ENCODE measurements at regions not wholly inside any gene's neighbourhood (a gene's known extent, or its start where the extent isn't known, plus 50 kb on each side); places are given as distances from the start of the nearest gene placed in this dataset.
"Not testable (repeated sequence)": the region's sequence is repeated elsewhere in the genome, so short reads cannot be mapped to it uniquely, and the experiment has no call there.

- no peak overlapping the region for H3K4me3 ChIP-seq (ENCODE audit: low read depth, low read length)
- no peak for DNase-seq (ENCODE audit: low read depth, low spot score)
- TF ChIP-seq CTCF (IDR thresholded peaks at IDR 0.05; ENCODE audit: insufficient read depth, low read length, missing control alignments): no peak
- ChIA-PET POLR2A (no interaction called here), CTCF (no interaction called here)
These were observed 646.6 kb downstream of the ANKRD50 start for GRCh38 chr4:124065936-124066335.

GRCh38 chr4:124066595-124066994 lies 645.9 kb downstream of the ANKRD50 start:
- no peak overlapping the region for H3K4me3 ChIP-seq (ENCODE audit: low read depth, low read length)
- no peak for TF ChIP-seq CTCF (IDR thresholded peaks at IDR 0.05; ENCODE audit: insufficient read depth, low read length, missing control alignments)
- ChIA-PET POLR2A (no interaction called here), CTCF (no interaction called here)
- DNase-seq (ENCODE audit: low read depth, low spot score): no peak

GRCh38 chr4:124067046-124067445 lies 645.5 kb downstream of the ANKRD50 start:
- ChIA-PET POLR2A (no interaction called here), CTCF (no interaction called here)
- no peak for DNase-seq (ENCODE audit: low read depth, low spot score)
- TF ChIP-seq CTCF (IDR thresholded peaks at IDR 0.05; ENCODE audit: insufficient read depth, low read length, missing control alignments): no peak
- no peak overlapping the region for H3K4me3 ChIP-seq (ENCODE audit: low read depth, low read length)

GRCh38 chr4:124070688-124071484 lies 641.6 kb downstream of the ANKRD50 start:
- H3K4me3 ChIP-seq (ENCODE audit: low read depth, low read length): no peak overlapping the region
- DNase-seq (ENCODE audit: low read depth, low spot score): no peak
- no peak for TF ChIP-seq CTCF (IDR thresholded peaks at IDR 0.05; ENCODE audit: insufficient read depth, low read length, missing control alignments)
- ChIA-PET CTCF (no interaction called here), POLR2A (no interaction called here)

- POLR2A ChIA-PET; CTCF ChIA-PET; H3K4me3 ChIP-seq (ENCODE audit: low read depth, low read length); DNase-seq (ENCODE audit: low read depth, low spot score): not testable (repeated sequence)
These were observed 637.3 kb downstream of the ANKRD50 start for GRCh38 chr4:124075276-124075675.

GRCh38 chr4:124079174-124079780 lies 633.3 kb downstream of the ANKRD50 start:
- POLR2A ChIA-PET: no interaction called here
- H3K4me3 ChIP-seq (ENCODE audit: low read depth, low read length): no peak overlapping the region
- peak; percentile 21 for DNase-seq (ENCODE audit: low read depth, low spot score)
- no peak for TF ChIP-seq CTCF (IDR thresholded peaks at IDR 0.05; ENCODE audit: insufficient read depth, low read length, missing control alignments)
- CTCF ChIA-PET: no interaction called here

GRCh38 chr4:124083711-124084110 lies 628.8 kb downstream of the ANKRD50 start:
- POLR2A ChIA-PET: no interaction called here
- no peak for TF ChIP-seq CTCF (IDR thresholded peaks at IDR 0.05; ENCODE audit: insufficient read depth, low read length, missing control alignments)
- DNase-seq (ENCODE audit: low read depth, low spot score): no peak
- CTCF ChIA-PET: no interaction called here
- no peak overlapping the region for H3K4me3 ChIP-seq (ENCODE audit: low read depth, low read length)
